ENCODE measurements at regions not wholly inside any gene's neighbourhood (a gene's known extent, or its start where the extent isn't known, plus 50 kb on each side); places are given as distances from the start of the nearest gene placed in this dataset.
"Not testable (repeated sequence)": the region's sequence is repeated elsewhere in the genome, so short reads cannot be mapped to it uniquely, and the experiment has no call there.

DNA sequence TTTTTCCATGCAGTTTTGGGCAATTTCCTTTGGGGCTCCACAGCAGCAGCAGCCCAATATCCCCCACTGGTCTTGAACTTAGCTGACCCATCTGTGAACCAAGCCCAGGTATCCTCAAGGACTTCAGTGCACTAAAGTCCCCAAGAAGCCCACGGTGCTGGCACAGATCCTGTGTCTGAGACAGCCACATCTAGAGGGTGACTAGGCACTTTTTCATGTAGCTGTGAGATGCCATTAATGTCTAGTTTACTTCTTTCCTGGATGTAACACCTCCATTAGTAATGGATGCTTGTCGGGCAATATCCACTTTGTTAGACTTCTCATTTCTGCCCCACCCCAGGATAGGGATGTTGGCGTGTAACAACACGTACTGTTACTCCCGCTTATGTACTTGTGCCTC is 117.9 kb downstream of the GPCPD1 start:
- no peak for DNase-seq

DNA sequence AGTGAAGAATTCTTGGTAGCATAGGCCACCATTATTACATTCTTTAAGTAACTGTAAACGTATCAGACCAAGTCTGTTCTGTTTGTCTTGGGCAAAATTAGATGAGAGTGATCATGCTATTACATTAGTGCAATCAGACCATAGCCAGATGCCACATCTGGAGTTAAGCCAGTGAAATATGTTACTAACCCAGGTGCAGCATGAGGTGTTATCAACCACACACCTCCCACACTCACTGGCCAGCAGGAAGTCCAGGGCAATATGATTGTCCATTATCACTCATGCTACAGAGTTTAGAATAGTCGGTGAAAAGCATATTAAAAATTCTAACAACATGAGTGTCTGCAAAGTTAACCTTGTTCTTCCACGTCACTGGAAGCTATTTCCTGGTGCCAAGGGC is 119.4 kb downstream of the GPCPD1 start:
- no peak for DNase-seq

DNA sequence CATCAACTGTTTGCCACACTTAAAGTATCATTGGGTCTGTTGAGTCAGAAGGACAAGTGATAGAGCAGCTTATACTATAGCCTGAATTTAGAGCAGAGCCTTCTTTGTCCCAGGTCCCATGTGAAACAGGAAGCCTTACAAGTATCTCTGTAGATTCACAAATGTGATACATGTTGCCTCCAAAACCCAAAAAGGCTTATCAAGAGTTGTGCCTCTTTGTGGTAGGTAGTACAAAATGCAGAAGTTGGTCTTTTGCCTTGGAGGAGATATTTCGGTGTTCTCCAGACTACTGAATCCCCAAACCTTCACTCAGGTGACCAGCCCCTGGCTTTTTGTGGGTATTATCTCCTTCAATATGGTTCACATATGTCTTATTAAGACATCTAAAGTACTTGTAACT is 121.2 kb downstream of the GPCPD1 start:
- DNase-seq: no peak

DNA sequence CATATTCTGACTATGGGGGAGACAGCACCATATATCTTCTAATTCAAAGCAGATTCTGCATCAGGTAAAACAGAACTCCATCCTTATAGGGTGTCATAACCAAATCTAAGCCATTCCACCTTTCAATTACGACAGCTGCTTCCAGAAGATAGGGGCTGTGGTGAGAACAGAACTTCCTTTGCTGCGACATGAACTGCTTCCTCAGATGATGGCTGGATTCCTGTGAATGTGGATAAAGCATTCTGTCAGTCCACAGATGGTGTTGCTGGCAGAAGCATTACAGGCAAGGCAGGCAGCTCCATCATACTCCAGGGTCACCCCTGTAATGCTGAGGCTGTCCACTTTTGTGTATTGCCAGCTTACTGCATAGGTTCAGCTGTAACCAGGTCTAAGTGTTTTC is 122.0 kb downstream of the GPCPD1 start:
- DNase-seq: no peak

DNA sequence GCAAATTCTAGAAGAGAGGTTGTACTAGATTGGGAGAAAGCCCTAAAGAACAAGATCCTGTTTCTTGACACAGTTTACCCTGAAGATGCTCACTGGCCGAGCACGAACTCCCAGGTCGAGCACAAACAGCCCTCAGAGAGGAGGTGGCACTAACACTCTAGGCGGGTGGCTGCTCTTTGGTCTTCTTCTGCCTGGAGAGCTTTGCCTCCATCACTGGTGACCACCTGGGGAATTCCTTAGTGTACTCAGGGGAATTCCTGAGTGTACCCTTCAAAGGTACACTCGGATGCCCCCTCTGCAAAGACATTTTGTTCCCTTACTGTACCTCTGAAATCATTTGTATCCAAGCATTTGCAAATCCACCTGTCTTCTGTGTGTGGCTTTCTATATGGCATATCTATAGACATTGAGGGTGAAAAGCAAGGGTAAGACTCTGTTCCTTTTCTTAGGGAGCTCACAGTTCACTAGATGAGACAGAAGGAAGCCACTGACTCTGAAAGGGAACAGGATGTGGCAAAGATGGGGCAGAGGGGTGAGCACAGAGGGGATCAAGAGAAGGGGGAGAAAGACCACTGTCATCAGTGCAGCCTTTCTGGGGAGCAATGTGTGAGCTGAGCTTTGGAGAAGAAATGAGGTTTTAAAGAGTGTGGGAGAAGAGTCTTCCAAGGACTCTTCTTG is 124.3 kb downstream of the GPCPD1 start:
- no peak for DNase-seq

DNA sequence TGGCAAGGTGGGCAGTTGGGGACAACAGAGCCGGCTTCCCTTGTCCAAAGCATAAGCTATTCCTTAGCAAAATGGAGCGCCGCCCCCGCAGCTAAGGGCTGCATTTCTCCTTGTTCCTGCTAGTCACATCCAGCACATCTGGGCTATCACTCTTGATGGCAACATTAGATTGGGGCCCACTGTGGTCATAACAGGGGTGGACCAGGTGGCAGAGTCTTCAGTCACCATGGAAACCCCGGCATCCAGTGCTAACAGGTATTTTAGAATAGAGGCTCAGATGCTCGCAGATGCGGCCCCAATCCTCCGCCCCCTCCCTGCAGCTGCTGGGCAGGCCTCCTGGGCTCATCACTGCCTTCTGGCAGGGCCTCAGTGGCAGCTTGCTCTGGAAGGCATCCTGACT is 125.9 kb downstream of the GPCPD1 start:
- no peak for DNase-seq

DNA sequence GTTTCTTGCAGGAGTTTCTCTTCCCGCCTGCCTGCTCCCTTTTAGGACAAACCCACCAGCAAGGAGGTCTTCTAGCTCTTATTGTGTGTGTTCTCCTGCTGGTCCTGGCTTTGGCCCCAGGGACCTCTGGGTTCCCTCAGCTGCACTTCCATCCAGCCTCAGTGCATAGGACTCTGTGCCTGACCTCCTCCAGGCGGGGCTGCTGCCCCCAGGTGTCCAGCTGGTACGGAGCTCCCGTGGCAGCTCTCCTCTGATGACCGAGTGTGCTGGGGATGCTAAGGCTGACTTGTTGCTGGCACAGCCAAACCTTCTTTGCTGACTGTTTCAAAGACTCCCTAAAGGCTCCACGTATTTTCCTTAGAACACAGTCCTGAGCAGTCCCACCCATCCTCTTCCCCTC is 126.5 kb downstream of the GPCPD1 start:
- no peak for DNase-seq

DNA sequence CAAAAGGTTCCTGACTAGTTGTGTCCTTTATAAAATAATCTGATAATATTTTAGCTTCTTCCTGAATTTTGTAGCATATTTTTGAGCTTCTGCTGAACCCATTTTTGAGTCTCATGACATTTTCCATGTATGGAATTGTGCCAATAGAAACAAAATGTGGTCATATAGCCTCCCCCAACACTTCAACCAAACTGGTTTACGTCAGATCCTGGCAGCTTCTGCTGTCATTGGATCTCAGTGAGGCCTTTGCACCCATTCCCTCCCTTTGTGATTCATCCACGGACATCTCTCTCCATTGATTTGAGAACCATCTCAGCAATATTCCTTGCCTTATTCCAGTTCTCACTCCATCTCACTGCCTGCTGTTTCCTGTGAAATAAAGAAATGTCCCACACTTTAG is 128.0 kb downstream of the GPCPD1 start:
- peak; percentile 24 for DNase-seq

DNA sequence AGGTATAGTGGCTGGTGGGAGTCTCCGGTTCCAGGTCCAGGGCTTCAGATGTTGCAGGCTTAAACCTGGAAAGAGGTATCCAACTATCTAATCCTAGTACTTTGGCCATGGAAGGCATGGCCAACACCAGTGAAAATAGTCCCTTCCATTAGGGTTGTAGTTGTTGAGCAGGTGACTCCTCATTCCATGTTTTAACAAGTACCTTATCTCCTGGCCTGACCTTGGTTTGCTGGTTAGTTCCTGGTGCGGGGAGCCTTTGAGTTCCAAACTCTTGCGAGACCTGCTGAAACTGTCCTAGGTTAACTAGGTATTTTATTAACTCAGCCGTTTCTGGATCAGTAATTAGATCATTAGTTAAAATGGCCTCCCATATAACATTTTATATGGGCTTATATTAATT is 128.9 kb downstream of the GPCPD1 start:
- DNase-seq: no peak

DNA sequence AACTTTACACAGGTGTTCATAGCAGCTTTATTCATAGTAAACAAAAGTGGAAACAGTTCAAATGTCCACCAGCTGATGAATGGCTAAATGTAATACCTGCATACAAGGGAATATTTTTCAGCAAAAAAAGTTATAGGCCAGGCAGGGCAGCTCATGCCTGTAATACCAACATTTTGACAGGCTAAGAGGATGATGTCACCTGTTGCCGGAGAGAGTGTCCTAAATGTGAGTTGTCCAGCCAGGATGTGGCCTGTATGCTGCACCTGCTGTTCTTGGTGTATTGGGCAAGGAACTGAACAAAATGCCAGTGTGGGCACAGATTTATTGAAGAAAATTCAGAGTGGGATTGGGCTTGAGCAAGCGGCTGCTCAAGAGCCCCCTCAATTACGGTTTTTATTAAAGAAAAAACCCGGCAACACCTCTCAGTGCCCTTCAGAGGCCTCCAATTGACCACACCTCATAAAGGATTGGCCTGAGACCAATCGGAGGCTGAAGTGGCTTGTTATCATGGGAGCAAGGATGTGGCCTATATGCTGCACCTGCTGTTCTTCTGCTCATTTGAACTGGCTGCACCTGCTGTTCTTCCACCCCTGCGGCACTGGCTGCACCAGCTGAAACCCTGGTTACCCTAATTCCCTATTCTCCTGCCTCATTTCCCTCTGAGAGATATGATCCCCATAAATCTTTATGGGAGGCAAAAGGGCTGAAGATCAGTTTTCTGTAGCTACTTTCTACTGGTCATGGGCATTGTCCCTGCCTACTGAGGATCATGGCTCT is 129.8 kb downstream of the GPCPD1 start:
- DNase-seq: no peak

DNA sequence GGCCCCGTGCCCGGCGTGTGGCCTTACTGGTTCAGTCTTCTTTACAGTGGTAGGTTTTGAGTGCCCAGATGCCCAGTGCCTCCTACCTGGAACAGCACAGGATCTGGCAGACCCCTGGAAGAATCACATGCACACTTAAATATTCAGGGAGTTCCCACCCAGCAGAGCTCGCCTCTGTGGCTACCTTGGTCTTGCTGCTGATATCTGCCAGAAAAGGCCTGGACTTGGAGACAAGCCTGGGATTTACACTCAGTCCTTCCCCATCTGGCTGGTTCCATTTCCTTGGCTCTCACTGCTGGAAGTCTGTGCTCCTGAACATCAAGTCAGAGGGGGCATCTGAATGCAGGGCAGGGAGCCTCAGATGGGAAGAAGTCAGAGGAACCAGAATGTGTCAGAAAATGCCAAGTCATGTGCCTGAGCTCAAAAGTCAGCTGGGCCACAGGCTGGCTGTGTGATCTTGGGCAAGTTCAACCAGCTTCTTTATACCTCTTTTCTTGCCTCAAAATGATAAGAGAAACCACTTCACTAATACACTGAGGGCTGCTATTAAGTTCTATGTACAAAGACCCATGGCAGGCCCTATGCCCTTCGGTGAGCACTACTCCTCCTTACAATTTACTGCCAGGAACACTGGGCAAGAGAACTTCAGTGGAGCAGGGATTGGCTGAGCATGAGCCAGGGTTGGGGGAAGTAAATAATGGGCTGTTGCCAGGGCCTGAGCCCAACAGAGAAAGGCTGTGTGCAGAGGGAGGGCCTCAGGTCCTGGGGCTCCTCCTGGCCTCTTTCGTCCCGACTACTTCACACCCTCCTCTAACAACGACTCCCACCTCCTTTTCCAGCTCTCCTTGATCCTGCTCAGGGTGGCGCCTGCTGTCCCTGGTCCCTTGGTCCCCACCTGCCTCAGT is 135.9 kb downstream of the GPCPD1 start:
- DNase-seq: no peak

DNA sequence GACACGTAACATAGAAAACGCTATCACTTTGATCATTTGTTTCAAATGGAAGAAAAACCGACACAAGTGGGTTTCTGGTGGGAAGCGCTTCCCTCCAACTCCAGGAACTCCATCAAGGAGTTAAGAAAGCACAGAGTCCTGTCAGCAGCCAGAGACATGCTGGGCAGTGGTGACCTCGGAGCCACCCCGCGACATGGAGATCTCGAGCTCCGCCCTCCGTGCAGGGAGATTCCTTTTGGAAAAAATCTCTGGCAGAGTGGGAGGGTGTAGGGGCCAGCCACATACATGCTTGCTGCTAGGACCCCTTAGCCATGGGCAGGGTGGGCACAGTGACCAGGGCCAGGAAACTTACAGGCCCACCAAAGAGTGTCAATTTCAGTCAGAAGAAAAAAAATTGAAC is 138.9 kb downstream of the GPCPD1 start:
- not testable (repeated sequence) for DNase-seq

DNA sequence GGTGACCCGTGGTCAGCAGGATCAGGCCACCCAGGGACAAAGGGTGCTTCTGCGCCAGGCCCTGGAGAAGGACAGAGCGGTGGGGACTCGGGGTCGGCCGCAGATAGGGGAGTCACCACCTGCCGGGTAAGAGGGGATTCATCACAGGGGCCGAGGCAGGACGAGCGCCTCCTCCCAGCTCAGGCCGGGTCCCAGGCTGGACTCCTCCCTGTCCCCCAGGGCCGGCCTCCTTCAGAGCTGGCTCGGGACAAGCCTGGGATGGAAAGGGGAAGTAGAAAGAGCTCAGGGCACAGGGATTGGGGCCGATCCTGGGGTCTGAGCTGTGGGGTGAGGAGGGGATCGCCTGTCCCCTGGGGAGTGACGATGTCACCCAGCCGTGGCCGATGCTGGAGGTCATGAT is 139.4 kb downstream of the GPCPD1 start:
- DNase-seq: no peak

DNA sequence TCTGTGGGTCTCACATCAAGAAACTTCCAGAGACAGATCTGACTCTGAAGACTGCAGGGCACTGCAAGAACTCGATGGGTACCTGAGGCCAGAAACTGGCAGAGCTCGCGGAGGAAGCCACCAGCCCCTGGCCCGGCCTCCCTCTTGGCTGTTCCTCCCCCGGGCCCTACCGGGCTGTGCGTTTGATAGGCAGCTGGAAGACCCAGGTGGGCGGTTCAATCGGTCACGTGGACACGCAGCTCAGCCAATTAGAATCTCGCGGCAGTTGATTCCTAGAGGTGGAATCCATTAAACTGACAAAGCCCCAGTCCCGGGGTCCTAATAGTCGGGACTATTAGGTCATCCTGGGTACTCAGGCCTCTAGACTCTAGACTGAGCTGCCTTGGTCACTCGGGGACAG is 139.9 kb downstream of the GPCPD1 start:
- no peak for DNase-seq

DNA sequence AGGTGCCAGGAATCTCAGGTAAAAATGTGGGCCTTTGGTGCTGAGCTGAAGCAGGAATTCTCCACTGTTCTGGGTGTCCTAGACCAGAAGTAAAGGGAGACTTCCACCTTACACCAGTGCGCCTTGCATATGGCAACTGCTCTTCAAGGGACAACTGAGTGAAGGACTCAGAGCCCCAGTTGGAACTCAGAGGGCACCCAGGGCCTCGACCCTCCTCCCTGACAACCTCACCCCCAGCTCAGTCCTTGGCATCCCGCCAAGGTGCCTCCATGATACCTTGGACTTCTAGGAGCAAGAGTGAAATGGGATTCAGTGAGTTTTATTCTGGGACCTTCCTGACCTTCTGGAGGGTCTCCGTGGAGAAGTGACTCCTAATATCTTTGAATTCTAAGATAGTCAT is 140.3 kb downstream of the GPCPD1 start:
- DNase-seq: no peak

DNA sequence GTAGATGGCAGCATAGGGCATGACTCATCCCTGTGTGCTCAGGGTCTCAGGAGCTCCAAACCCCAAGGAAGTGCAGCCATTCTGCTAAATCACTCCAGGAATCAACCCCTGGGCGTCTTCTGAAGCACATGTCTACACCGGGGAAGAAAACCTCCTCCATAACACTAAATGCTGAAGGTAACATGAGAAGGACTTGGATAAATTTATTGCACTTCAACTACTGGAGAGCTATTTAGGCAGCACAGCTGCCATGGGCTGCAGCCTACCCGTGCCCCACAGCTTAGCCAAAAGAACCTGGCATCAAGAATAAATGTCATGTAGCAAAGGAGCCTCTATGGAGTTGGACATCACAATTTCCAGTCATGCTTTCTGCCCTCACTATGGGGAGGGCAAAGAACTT is 141.7 kb downstream of the GPCPD1 start:
- DNase-seq: no peak

DNA sequence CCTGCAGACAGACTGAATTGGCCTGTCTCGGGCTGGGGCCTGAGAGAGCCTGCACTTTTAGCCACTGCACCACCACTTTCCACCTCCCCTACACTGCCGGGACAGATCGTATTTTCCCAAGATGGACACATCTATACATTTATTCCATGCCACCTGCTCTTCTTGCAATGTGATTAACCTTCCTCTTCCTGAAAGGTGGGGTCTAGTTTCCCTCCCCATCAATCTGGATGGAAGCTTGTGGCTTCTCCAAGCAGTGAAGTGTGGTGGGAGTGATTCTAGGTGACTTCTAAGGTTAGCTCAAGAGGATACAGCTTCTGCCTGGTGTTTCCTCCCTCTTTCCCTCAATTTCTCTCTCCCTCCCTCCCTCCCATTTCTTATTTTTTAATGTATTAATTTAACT is 143.7 kb downstream of the GPCPD1 start:
- DNase-seq: no peak

DNA sequence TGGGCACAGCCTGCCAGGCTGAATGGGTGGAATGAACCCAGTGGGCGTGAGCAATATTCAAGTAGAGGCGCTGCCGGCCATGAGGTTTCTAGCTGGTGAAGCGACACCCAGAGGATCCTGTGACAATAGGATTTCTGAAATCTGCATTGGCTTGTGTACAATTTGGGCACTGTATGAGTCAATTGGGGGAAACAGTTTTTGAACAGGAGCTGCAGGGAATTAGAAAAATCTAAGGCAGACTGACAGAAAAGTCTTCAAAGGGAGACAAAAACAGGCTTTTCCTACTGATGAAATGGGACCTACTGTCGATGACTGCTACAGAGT is 145.2 kb downstream of the GPCPD1 start:
- no peak for DNase-seq

DNA sequence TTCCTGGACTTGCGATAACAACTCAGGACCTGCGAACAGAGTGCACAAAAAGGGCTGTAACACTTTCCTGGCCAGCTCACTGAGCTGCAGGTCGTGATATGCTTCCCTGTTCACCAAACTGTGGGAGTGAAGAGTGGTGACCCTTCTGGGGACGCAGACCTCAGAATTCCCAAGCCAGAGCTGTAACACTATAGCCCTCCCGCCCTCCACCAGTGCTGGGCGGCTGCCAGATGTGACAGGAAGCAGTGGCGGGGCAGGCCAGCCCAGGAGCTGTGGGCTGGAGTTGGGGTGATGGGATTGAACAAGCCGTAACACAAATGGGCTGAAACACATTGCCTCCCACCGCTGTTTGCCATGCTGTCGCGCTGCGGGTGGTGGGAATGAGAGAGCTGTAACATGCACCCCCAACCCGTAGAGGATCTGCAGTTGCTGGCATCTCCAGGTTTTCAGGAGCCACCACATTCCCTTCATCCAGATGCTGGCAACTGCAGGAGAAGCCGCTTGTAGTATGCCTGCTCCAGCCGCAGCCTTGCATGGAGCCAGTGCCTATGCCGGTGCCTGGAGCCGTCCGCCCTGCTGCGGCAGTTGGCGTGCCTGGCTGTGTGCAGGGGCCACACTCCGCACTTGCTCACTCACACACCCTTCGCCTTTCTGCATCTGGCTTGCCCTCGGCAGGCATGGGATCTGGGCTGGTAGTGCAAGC is 145.8 kb downstream of the GPCPD1 start:
- DNase-seq: no peak

DNA sequence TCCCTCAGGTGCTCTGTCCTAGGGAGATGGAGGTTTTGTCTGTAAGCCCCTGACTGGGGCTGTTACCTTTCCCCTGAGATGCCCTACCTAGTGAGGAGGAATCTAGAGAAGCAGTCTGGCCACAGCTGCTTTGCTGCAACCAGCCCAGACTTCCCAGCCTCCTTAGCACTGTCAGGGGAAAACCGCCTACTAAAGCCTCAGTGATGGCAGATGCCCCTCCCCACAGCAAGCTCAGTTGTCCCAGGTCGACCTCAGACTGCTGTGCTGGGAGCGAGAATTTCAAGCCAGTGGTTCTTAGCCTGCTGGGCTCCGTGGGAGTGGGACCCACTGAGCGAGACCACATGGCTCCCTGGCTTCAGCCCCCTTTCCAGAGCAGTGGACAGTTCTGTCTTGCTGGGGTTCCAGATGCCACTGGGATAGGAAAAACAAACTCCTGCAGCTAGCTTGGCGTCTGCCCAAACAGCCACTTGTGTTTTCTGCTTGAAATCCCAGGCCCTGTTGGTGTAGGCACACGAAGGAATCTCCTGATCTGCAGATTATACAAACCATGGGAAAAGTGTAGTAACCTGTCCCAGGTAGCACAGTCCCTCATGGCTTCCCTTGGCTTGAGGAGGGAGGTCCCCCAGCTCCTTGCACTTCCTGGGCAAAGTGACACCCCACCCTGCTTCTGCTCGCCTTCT is 146.4 kb upstream of the PROKR2 start:
- DNase-seq: no peak

DNA sequence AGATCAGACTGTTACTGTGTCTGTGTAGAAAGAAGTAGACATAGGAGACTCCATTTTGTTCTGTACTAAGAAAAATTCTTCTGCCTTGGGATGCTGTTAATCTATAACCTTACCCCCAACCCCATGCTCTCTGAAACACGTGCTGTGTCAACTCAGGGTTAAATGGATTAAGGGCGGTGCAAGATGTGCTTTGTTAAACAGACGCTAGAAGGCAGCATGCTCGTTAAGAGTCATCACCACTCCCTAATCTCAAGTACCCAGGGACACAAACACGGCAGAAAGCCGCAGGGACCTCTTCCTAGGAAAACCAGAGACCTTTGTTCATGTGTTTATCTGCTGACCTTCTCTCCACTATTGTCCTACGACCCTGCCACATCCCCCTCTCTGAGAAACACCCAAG is 137.0 kb upstream of the PROKR2 start:
- DNase-seq: not testable (repeated sequence)

DNA sequence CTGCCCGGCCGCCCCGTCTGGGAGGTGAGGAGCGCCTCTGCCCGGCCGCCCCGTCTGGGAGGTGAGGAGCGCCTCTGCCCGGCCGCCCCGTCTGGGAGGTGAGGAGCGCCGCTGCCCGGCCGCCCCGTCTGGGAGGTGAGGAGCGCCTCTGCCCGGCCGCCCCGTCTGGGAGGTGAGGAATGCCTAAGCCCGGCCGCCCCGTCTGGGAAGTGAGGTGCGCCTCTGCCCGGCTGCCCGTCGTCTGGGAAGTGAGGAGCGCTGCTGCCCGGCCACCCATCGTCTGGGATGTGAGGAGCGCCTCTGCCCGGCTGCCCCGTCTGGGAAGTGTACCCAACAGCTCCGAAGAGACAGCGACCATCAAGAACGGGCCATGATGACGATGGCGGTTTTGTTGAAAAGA is 136.6 kb upstream of the PROKR2 start:
- not testable (repeated sequence) for DNase-seq

DNA sequence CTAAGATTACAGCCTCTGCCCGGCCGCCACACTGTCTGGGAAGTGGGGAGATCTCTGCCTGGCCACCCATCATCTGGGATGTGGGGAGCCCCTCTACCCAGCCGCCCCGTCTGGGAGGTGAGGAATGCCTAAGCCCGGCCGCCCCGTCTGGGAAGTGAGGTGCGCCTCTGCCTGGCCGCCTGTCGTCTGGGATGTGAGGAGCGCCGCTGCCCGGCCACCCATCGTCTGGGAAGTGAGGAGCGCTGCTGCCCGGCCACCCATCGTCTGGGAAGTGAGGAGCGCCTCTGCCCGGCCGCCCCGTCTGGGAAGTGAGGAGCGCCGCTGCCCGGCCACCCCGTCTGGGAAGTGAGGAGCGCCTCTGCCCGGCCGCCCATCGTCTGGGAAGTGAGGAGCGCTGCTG is 135.9 kb upstream of the PROKR2 start:
- DNase-seq: not testable (repeated sequence)

Data from fibroblast of skin of right biceps (primary cell).